Neuronal stem cell (in vitro differentiated cells): ENCODE measurements at regions not wholly inside any gene's neighbourhood (a gene's known extent, or its start where the extent isn't known, plus 50 kb on each side); places are given as distances from the start of the nearest gene placed in this dataset.

Source experiments
- DNase-seq: peaks from one replicate; pipeline ENCODE4 v3.0.0-alpha.2; 2013; ENCODE audit warnings: low spot score
- H2AFZ ChIP-seq: one replicate; pipeline ENCODE4 v1.6.1; 2013; ENCODE audit warnings: mild to moderate bottlenecking, low read length, inconsistent platforms
- H2AK5ac ChIP-seq: 2 replicates; pipeline ENCODE4 v1.6.1; 2013; ENCODE audit warnings: low read depth, mild to moderate bottlenecking, inconsistent platforms, low read length, moderate library complexity, mixed read lengths
- H2BK120ac ChIP-seq: 2 replicates; pipeline ENCODE4 v1.6.1; 2013; ENCODE audit warnings: low read depth, mild to moderate bottlenecking, inconsistent platforms, low read length, moderate library complexity, mixed read lengths
- H2BK12ac ChIP-seq: one replicate; pipeline ENCODE4 v1.6.1; 2013; ENCODE audit warnings: low read length, inconsistent platforms
- H2BK15ac ChIP-seq: 2 replicates; pipeline ENCODE4 v1.6.1; 2013; ENCODE audit warnings: mild to moderate bottlenecking, low read length, inconsistent platforms, mixed read lengths
- H2BK5ac ChIP-seq: one replicate; pipeline ENCODE4 v1.6.1; 2013; ENCODE audit warnings: inconsistent platforms, mild to moderate bottlenecking, low read length, moderate library complexity
- H3K14ac ChIP-seq: one replicate; pipeline ENCODE4 v1.6.1; 2013; ENCODE audit warnings: low read length, inconsistent platforms
- H3K18ac ChIP-seq: 2 replicates; pipeline ENCODE4 v1.6.1; 2013; ENCODE audit warnings: low read length, inconsistent platforms
- H3K23ac ChIP-seq: 2 replicates; pipeline ENCODE4 v1.6.1; 2013; ENCODE audit warnings: low read depth, mild to moderate bottlenecking, mixed read lengths, low read length, inconsistent platforms; ENCODE audit not compliant: poor library complexity
- H3K27ac ChIP-seq: replicated peaks from 3 replicates; pipeline ENCODE4 v1.5.1; 2013; ENCODE audit warnings: low read length, inconsistent platforms
- H3K27me3 ChIP-seq, 3 experiments: 2 replicates each; pipeline ENCODE4 v1.6.1; 2013; ENCODE audit warnings: low read length in 3 of 3, mild to moderate bottlenecking in 2 of 3, inconsistent platforms in 1 of 3, low read depth in 1 of 3, mixed read lengths in 1 of 3, moderate library complexity in 1 of 3; ENCODE audit not compliant: control insufficient read depth in 3 of 3, insufficient read depth in 3 of 3
- H3K36me3 ChIP-seq, 2 donors: replicated peaks in 1 of 2; 2 replicates each; pipeline ENCODE4 v1.6.1; 2013; ENCODE audit warnings: low read length in 2 of 2; ENCODE audit not compliant: control insufficient read depth in 2 of 2, insufficient read depth in 2 of 2
- H3K4ac ChIP-seq: 2 replicates; pipeline ENCODE4 v1.6.1; 2013; ENCODE audit warnings: inconsistent platforms, mild to moderate bottlenecking, low read length, moderate library complexity
- H3K4me1 ChIP-seq, 2 donors: 1 replicate in 1 of 2; 2 replicates in 1 of 2; pipeline ENCODE4 v1.6.1; 2013; ENCODE audit warnings: low read length in 2 of 2, low read depth in 1 of 2; ENCODE audit not compliant: control insufficient read depth in 2 of 2, insufficient read depth in 1 of 2
- H3K4me2 ChIP-seq: one replicate; pipeline ENCODE4 v1.6.1; 2013; ENCODE audit warnings: mild to moderate bottlenecking, low read length, inconsistent platforms; ENCODE audit not compliant: insufficient read depth, poor library complexity, severe bottlenecking
- H3K4me3 ChIP-seq, 2 donors: 2 replicates each; pipeline ENCODE4 v1.5.1; 2013; ENCODE audit warnings: low read length in 2 of 2, mild to moderate bottlenecking in 2 of 2, inconsistent platforms in 1 of 2, moderate library complexity in 1 of 2
- H3K79me1 ChIP-seq: one replicate; pipeline ENCODE4 v1.6.1; 2013; ENCODE audit warnings: low read depth, mild to moderate bottlenecking, inconsistent platforms, low read length, moderate library complexity
- H3K9ac ChIP-seq: one replicate; pipeline ENCODE4 v1.6.1; 2013; ENCODE audit warnings: mild to moderate bottlenecking, low read depth, low read length, inconsistent platforms; ENCODE audit not compliant: poor library complexity
- H3K9me3 ChIP-seq, 2 donors: replicated peaks in 1 of 2; 2 replicates each; pipeline versions ENCODE3 to v1.6.1; 2013; ENCODE audit warnings: low read length in 2 of 2, mild to moderate bottlenecking in 2 of 2, inconsistent platforms in 1 of 2, low read depth in 1 of 2, mixed read lengths in 1 of 2, moderate library complexity in 1 of 2; ENCODE audit not compliant: control insufficient read depth in 2 of 2, insufficient read depth in 1 of 2
- H4K8ac ChIP-seq: one replicate; pipeline ENCODE4 v1.6.1; 2013; ENCODE audit warnings: low read depth, mild to moderate bottlenecking, inconsistent platforms, low read length, moderate library complexity
- H4K91ac ChIP-seq: one replicate; pipeline ENCODE4 v1.6.1; 2013; ENCODE audit warnings: low read length, low read depth, mild to moderate bottlenecking, inconsistent platforms; ENCODE audit not compliant: poor library complexity
- WGBS, 2 donors: extraction: QIAGEN DNeasy Blood & Tissue Kit; methylation state at CpG; one replicate each; pipeline ENCODE4 v1.1.7; 2013; ENCODE audit warnings: missing lambda C conversion rate in 2 of 2, mixed read lengths in 1 of 2; ENCODE audit not compliant: insufficient read length in 2 of 2, insufficient replicate concordance in 1 of 2; ENCODE audit errors: extremely low coverage in 2 of 2; 5-methylcytosine and 5-hydroxymethylcytosine counted together

DNA sequence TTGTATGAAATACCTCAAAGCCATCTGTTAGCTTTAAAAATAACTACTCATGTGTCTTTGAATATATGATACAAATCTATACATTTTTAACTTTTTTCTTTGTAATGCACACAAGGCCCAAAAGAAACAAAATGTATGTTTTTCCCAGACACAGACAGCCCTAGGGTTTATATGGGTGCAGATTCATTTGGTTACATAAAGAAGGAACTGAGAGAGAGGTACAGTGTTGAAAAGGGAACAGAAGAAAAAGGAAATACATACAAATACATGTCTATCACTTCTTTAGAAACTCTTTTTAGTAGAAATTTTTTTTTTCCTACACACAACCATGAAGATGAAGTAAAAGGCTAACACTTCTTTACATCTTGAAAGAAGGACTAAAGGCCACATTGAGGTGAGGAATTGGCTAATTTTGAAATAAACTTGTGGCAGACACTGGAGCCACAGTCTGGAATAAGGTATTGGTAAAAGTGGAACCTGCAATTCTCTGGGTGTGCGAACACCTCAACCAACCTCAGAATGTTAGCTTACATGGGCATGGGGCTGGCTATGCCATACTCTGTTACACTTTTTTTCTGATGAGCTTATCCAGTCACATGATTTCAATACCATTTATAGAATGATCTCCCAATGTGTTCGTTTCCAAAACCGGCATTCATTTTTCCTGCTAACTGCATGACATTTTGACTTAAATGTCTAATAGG, 67.9 kb downstream of the FAM47C start:
- Histone ChIP-seq H2BK5ac (no peak overlapping the region), H3K4me3 (no peak overlapping the region), H3K14ac (no peak overlapping the region), H2BK12ac (no peak overlapping the region), H3K23ac (no peak overlapping the region), H3K4me2 (no peak overlapping the region), H3K36me3 (no peaks in the 10 kb centered on the region), H3K27me3 (no peaks in the 10 kb centered on the region), H3K18ac (no peak overlapping the region), H2BK15ac (no peak overlapping the region), H3K4ac (no peak overlapping the region), H2BK120ac (no peak overlapping the region), H4K8ac (no peak overlapping the region), H3K27ac (no peak overlapping the region), H3K79me1 (no peaks in the 10 kb centered on the region), H2AK5ac (no peak overlapping the region), H3K9ac (no peak overlapping the region), H3K4me1 (no peaks in the 10 kb centered on the region), H3K9me3 (no peaks in the 10 kb centered on the region), H2AFZ (no peak overlapping the region), H4K91ac (no peak overlapping the region)
- no peak for DNase-seq
- no CpG with 5 or more reads among the region's 3 CpGs for WGBS, 2 donors

DNA sequence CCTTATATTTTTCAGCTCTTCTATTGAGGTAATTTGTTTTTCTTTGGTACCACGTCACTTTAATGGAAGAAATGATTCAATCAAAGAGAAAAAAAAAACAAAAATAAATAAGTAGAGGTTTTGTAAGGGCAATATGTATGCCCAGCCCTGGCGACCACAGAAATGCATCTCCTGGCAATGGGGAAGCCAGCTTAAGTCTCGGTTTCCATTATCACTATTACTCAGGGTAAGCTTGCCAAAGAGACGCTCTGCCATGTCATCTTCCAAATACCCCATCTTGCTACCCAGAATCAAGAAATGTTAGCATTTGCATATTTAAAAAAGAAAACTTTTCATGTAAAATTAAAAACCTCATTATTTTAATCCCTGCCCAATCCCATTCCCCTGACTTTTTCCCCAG, 68.8 kb downstream of the FAM47C start:
- Histone ChIP-seq H3K14ac (no peak overlapping the region), H2AK5ac (no peak overlapping the region), H2BK15ac (no peak overlapping the region), H2BK12ac (no peak overlapping the region), H4K91ac (no peak overlapping the region), H3K79me1 (no peaks in the 10 kb centered on the region), H2BK5ac (no peak overlapping the region), H3K4me2 (no peak overlapping the region), H3K4ac (no peak overlapping the region), H2BK120ac (no peak overlapping the region), H3K9ac (no peak overlapping the region), H3K18ac (no peak overlapping the region), H3K27me3 (no peaks in the 10 kb centered on the region), H4K8ac (no peak overlapping the region), H3K9me3 (no peaks in the 10 kb centered on the region), H2AFZ (no peak overlapping the region), H3K4me3 (no peak overlapping the region), H3K36me3 (no peaks in the 10 kb centered on the region), H3K23ac (no peak overlapping the region), H3K27ac (no peak overlapping the region), H3K4me1 (no peaks in the 10 kb centered on the region)
- DNase-seq: no peak
- no CpG with 5 or more reads among the region's 4 CpGs for WGBS, 2 donors

DNA sequence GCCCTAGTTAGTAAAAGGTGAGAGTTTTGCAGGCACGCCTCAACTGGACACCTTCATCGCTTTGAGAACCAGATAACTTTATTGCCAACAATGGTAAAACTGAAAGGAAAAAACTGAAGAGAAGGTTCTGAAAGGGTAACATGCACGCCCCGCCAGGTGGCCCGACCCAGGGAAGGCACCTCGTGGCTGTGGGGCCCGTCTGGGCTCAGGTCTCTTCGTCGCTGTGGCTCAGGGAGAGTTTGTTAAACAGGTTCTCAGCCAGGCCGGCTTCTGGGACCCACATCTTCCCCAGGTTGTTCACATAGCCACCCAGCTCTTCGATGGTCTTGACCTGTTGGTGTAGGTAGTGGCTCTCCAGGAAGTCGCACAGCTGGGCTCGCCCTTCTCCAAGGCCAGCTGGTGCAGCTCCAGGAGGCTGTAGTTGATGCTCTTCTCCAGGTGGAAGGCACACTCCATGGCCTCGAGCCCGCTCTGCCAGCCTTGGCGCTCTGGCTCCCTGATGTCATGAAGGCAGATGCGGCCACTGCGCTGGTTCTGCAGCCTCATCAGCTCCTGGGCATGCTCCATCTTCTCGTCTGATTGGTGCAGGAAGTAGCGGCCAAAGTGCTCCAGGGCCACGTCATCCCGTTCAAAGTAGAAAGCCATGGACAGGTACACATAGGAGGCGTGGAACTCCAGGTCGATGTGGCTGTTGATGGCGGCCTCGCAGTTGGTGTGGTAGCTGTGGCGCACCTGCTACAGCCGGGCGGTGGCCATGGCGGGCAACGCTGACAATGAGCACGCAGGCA, 69.7 kb downstream of the FAM47C start:
- Histone ChIP-seq H2BK5ac (no peak overlapping the region), H3K23ac (peak overlapping the region; percentile 31), H3K9me3 (no peaks in the 10 kb centered on the region), H3K9ac (no peak overlapping the region), H4K8ac (no peak overlapping the region), H3K27me3 (no peaks in the 10 kb centered on the region), H3K4ac (no peak overlapping the region), H2AFZ (no peak overlapping the region), H2BK120ac (no peak overlapping the region), H3K4me3 (no peak overlapping the region), H3K4me1 (no peaks in the 10 kb centered on the region), H3K79me1 (no peaks in the 10 kb centered on the region), H2BK12ac (no peak overlapping the region), H2AK5ac (no peak overlapping the region), H3K18ac (no peak overlapping the region), H3K14ac (no peak overlapping the region), H2BK15ac (no peak overlapping the region), H3K36me3 (no peaks in the 10 kb centered on the region), H3K27ac (no peak overlapping the region), H3K4me2 (no peak overlapping the region), H4K91ac (no peak overlapping the region)
- WGBS, 2 donors: no CpG with 5 or more reads among the region's 32 CpGs
- no peak for DNase-seq

DNA sequence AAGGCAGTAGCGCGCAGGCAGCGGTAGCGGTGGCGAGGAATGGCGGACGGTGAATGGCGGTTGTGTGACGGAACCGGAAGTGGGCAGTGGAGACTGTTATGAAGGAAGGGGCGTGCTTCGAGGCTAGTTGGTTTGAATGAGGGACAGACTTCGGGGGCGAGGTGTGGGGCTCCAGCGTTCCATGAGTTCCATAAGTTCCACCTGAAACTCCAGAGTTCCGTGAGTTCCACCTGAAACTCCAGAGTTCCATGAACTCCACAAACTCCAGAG, 70.2 kb downstream of the FAM47C start:
- no peak overlapping the region for H4K8ac ChIP-seq
- WGBS, 2 donors: no CpG with 5 or more reads among the region's 16 CpGs
- H3K4me2 ChIP-seq: no peak overlapping the region
- DNase-seq: no peak
- no peak overlapping the region for H2AFZ ChIP-seq
- H3K4ac ChIP-seq: no peak overlapping the region
- H3K36me3 ChIP-seq: no peaks in the 10 kb centered on the region
- H3K79me1 ChIP-seq: no peaks in the 10 kb centered on the region
- H3K23ac ChIP-seq: peak overlapping the region; percentile 31
- H3K4me1 ChIP-seq: no peaks in the 10 kb centered on the region
- no peak overlapping the region for H2AK5ac ChIP-seq
- H2BK15ac ChIP-seq: no peak overlapping the region
- H3K14ac ChIP-seq: no peak overlapping the region
- H3K27me3 ChIP-seq: no peaks in the 10 kb centered on the region
- H3K18ac ChIP-seq: no peak overlapping the region
- H3K27ac ChIP-seq: no peak overlapping the region
- H3K9ac ChIP-seq: no peak overlapping the region
- no peak overlapping the region for H2BK12ac ChIP-seq
- H2BK5ac ChIP-seq: no peak overlapping the region
- no peak overlapping the region for H3K4me3 ChIP-seq
- no peak overlapping the region for H2BK120ac ChIP-seq
- no peaks in the 10 kb centered on the region for H3K9me3 ChIP-seq
- no peak overlapping the region for H4K91ac ChIP-seq
